Stomach (tissue), 8 donors: ENCODE measurements at regions not wholly inside any gene's neighbourhood (a gene's known extent, or its start where the extent isn't known, plus 50 kb on each side); places are given as distances from the start of the nearest gene placed in this dataset.
A peak's percentile ranks its signal among the peaks of the same experiment; 100 is the strongest.

ENCODE experiments used
- DNase-seq, 2 donors: peaks; one replicate each; pipeline versions ENCODE4 v3.0.0 to v3.0.0-alpha.2; 2013 to 2019
- H3K27ac ChIP-seq, 5 donors: fragments of 200-600 bp in 4 of 5; sonication (generic) in 4 of 5; one replicate each; pipeline ENCODE4 v1.5.1; 2013 to 2019; ENCODE audit warnings: mild to moderate bottlenecking in 1 of 5, moderate library complexity in 1 of 5
- H3K27me3 ChIP-seq, 3 donors: fragments of 200-600 bp; sonication (generic); one replicate each; pipeline ENCODE4 v1.5.1; 2017 to 2019; ENCODE audit warnings: mixed run types in 1 of 3
- H3K36me3 ChIP-seq, 4 donors: fragments of 200-600 bp; sonication (generic); 1 replicate in 3 of 4; 2 replicates in 1 of 4; pipeline ENCODE4 v1.5.1; 2016 to 2019
- H3K4me1 ChIP-seq, 4 donors: fragments of 200-600 bp; sonication (generic); one replicate each; pipeline ENCODE4 v1.5.1; 2016 to 2019
- H3K4me3 ChIP-seq, 4 donors: fragments of 200-600 bp; sonication (generic) in 3 of 4; one replicate each; pipeline ENCODE4 v1.5.1; 2016 to 2019; ENCODE audit warnings: mild to moderate bottlenecking in 1 of 4
- H3K9me3 ChIP-seq, 4 donors: fragments of 200-600 bp; sonication (generic); one replicate each; pipeline ENCODE4 v1.5.1; 2016 to 2019
- EP300 ChIP-seq: sonication (generic); formaldehyde crosslinking; IDR thresholded peaks from one replicate; pipeline ENCODE4 v1.6.1; 2017; ENCODE audit warnings: antibody characterized with exemption
- POLR2A ChIP-seq, 4 donors: fragments of 450-650 bp; IDR thresholded peaks; one replicate each; pipeline ENCODE4 v1.6.1; 2016; ENCODE audit warnings: antibody characterized with exemption in 4 of 4, control low read depth in 2 of 4, mild to moderate bottlenecking in 1 of 4, moderate library complexity in 1 of 4
- POLR2AphosphoS5 ChIP-seq, 3 donors: sonication (generic); formaldehyde crosslinking; IDR thresholded peaks; one replicate each; pipeline ENCODE4 v1.6.1; 2016; ENCODE audit warnings: antibody characterized with exemption in 3 of 3
- WGBS, 5 donors: extraction: QIAGEN DNeasy Blood & Tissue Kit in 3 of 5; methylation state at CpG; one replicate each; pipeline versions ENCODE4 v1.1.5 to v1.1.7; 2013 to 2018; 5-methylcytosine and 5-hydroxymethylcytosine counted together
- intact Hi-C: fragments of 100-400 bp; cut with DNase I; formaldehyde crosslinking; loops from one replicate; pipeline ENCODE4 v1.15.1; 2023; ENCODE audit warnings: low total_unique reads
- TF ChIP-seq, protein P1 (sequence below), 7 experiments: fragments of 450-650 bp in 4 of 7; fragments of 200-600 bp in 3 of 7; sonication (generic) in 3 of 7; IDR thresholded peaks; one replicate each; pipeline ENCODE4 v1.5.1; 2016 to 2019; ENCODE audit warnings: antibody characterized with exemption in 7 of 7, control low read depth in 2 of 7, mild to moderate bottlenecking in 1 of 7
- donor health status: healthy with polysubstance abuse.
- donor health status: Bipolar disorder and iron deficiency.
- donor health status: healthy.

DNA sequence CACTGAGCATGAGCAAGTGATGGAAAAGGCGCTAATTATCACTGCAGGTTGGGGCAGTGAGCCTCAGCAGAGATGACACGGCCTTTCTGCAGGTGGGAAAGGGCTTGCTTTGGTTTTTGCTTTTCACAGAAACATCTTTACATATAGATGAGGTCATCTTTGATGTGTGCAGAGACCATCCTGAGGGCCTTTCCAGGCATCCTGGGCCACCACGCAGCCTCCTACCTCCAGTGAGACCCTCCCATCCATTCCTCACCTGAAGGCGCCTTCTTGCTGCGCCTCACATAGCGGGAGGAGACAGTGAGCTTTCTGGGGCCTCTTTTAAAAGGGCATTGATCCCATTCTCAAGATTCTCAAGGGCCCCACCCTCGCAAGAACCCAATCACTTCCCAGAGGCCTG is 235.3 kb upstream of the RAB6C start:
- no peak overlapping the region for H3K27ac ChIP-seq
- TF ChIP-seq POLR2A (IDR thresholded peaks at IDR 0.05) (no peak), EP300 (no peak), POLR2AphosphoS5 (IDR thresholded peaks at IDR 0.05) (no peak)
- TF ChIP-seq, protein P1, sequence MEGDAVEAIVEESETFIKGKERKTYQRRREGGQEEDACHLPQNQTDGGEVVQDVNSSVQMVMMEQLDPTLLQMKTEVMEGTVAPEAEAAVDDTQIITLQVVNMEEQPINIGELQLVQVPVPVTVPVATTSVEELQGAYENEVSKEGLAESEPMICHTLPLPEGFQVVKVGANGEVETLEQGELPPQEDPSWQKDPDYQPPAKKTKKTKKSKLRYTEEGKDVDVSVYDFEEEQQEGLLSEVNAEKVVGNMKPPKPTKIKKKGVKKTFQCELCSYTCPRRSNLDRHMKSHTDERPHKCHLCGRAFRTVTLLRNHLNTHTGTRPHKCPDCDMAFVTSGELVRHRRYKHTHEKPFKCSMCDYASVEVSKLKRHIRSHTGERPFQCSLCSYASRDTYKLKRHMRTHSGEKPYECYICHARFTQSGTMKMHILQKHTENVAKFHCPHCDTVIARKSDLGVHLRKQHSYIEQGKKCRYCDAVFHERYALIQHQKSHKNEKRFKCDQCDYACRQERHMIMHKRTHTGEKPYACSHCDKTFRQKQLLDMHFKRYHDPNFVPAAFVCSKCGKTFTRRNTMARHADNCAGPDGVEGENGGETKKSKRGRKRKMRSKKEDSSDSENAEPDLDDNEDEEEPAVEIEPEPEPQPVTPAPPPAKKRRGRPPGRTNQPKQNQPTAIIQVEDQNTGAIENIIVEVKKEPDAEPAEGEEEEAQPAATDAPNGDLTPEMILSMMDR (IDR thresholded peaks at IDR 0.05) = no peak
- intact Hi-C loops = no loop called here
- H3K36me3 ChIP-seq = no peaks in the 10 kb centered on the region
- no peak overlapping the region for H3K4me3 ChIP-seq
- H3K27me3 ChIP-seq = peaks cover 0 to 7% (median 0%) of the 10 kb centered on the region in 3 donors
- no peaks in the 10 kb centered on the region for H3K9me3 ChIP-seq
- no peaks in the 10 kb centered on the region for H3K4me1 ChIP-seq
- WGBS, 5 donors = 94 to 97% (median 95%) methylated on average over 7 of the region's 7 CpGs
- DNase-seq = no peak

DNA sequence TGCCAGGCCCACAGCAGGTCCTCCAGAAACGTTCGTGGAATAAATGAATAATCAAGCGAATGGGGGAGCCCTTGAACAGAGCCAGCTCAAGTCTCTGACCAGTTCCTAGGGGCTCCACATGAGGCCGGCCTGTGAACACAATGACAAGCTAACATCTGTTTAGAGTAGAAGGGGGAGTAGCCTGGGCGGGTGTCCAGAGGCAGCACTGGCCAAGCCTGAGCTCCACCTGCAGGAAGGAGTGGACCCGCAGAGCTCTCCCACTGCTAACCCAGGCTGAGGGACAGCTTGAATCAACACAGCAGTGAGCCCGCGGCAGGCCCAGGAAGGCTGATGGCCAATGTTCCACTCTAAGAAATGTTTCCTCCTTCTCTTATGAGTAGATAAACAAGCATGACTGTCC is 234.8 kb upstream of the RAB6C start:
- TF ChIP-seq POLR2AphosphoS5 (IDR thresholded peaks at IDR 0.05) = no peak
- TF ChIP-seq POLR2A (IDR thresholded peaks at IDR 0.05) = no peak
- TF ChIP-seq, protein P1 (IDR thresholded peaks at IDR 0.05) = no peak
- no peak for TF ChIP-seq EP300
- H3K4me1 ChIP-seq = no peaks in the 10 kb centered on the region
- no peaks in the 10 kb centered on the region for H3K9me3 ChIP-seq
- H3K4me3 ChIP-seq = no peak overlapping the region
- peak; percentile 37 to 78 for DNase-seq
- H3K27ac ChIP-seq = no peak overlapping the region
- 34 to 49% (median 40%) methylated on average over 8 of the region's 8 CpGs for WGBS, 5 donors
- H3K36me3 ChIP-seq = no peaks in the 10 kb centered on the region
- peaks cover 0 to 7% (median 0%) of the 10 kb centered on the region in 3 donors for H3K27me3 ChIP-seq
- intact Hi-C loops = no loop called here

DNA sequence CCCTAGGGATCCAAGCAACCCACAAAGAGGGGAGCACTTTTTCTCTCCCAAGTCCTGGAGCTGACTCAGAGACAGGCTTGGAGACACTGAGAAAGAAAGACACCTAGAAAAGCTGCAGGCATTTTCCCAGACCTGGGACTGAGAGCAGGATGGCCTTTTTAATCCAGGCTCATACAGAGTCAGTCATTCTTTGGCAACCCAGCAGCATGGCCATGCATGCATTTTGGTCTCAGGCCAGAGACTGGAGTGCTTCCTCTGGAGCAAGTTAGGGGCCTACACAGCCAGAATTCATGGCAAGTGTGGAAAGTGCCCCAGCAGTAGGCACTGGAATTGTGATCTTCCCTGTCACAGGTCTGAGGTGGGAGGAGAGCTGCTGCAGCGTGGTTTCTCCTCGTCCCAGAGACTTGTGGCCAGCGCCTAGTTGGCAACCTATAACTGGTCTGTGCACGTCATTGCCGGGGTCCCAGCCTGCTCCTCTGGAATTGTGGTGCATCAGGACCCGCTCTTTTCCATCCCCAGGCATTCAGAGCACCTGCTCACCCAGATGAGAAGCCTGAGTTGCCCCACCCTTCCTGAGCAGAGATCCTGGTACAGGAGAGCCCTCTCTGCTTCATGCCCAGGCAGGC is 231.9 kb upstream of the RAB6C start:
- 88 to 93% (median 90%) methylated on average over 6 of the region's 6 CpGs for WGBS, 5 donors
- no peaks in the 10 kb centered on the region for H3K4me1 ChIP-seq
- peaks cover 0 to 7% (median 0%) of the 10 kb centered on the region in 3 donors for H3K27me3 ChIP-seq
- intact Hi-C loops = no loop called here
- no peak for DNase-seq
- no peak overlapping the region for H3K27ac ChIP-seq
- H3K36me3 ChIP-seq = no peaks in the 10 kb centered on the region
- H3K9me3 ChIP-seq = no peaks in the 10 kb centered on the region
- TF ChIP-seq POLR2A (IDR thresholded peaks at IDR 0.05) = no peak
- TF ChIP-seq, protein P1 (IDR thresholded peaks at IDR 0.05) = no peak
- no peak for TF ChIP-seq POLR2AphosphoS5 (IDR thresholded peaks at IDR 0.05)
- no peak for TF ChIP-seq EP300
- H3K4me3 ChIP-seq = no peak overlapping the region

DNA sequence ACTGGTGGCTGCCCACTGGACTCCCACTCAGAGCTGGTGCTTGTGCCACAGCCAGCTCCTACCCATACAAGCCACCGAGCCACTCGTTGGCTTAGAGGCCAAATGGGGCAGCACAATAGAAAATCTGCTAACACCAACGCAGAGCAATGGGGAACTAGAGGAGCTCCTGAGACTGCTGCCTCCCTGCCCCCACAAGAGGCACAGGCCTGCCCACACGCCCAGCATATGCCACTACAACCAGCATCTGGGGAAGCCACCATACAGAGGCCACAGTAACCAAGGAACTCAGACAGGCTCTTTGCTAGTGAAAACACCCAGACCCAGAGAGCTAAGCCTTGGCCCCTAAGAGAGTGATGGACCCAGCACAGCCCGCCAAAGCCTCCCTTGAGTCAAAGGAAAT is 231.2 kb upstream of the RAB6C start:
- Histone ChIP-seq H3K36me3 (no peaks in the 10 kb centered on the region), H3K9me3 (no peaks in the 10 kb centered on the region), H3K4me1 (no peaks in the 10 kb centered on the region), H3K27ac (no peak overlapping the region), H3K4me3 (no peak overlapping the region), H3K27me3 (peaks cover 0 to 7% (median 0%) of the 10 kb centered on the region in 3 donors)
- intact Hi-C loops = no loop called here
- DNase-seq = no peak
- TF ChIP-seq EP300 = no peak
- TF ChIP-seq POLR2AphosphoS5 (IDR thresholded peaks at IDR 0.05) = no peak
- TF ChIP-seq POLR2A (IDR thresholded peaks at IDR 0.05) = no peak
- TF ChIP-seq, protein P1 (IDR thresholded peaks at IDR 0.05) = no peak
- 63 to 81% (median 78%) methylated on average over 4 to 5 of the region's 5 CpGs for WGBS, 5 donors
